HCT116 (cell line): ENCODE measurements at regions not wholly inside any gene's neighbourhood (a gene's known extent, or its start where the extent isn't known, plus 50 kb on each side); places are given as distances from the start of the nearest gene placed in this dataset.

Source experiments
- ATAC-seq: fragments of 200-7000 bp; cut with Tn5 transposase; 2 replicates; pipeline ENCODE4 v1.9.1; 2020; ENCODE audit warnings: mild to moderate bottlenecking, moderate library complexity
- BruUV-seq: library from RNA; stranded (reverse); fragments of 400-500 nt; replicated peaks from 2 replicates; lab custom pipeline; 2021; lab: Mats Ljungman, UMichigan
- CTCF ChIA-PET: fragments of 300-600 bp; sonication (Branson Sonifier 250); formaldehyde crosslinking; loops from one replicate; lab custom pipeline; 2021; ENCODE audit warnings: antibody characterized with exemption; lab: Charles Lee
- POLR2A ChIA-PET: fragments of 300-600, 350-600 bp; sonication (Branson Sonifier 250); formaldehyde crosslinking; loops from one replicate; lab custom pipeline; 2021; ENCODE audit warnings: antibody characterized with exemption; lab: Charles Lee
- RAD21 ChIA-PET, 2 experiments: fragments of 300-600 bp; sonication (Branson Sonifier 250); formaldehyde crosslinking; loops; one replicate each; lab custom pipeline; 2023; ENCODE audit warnings: low total read pairs in 2 of 2; ENCODE audit not compliant: uncharacterized antibody in 2 of 2, unreplicated experiment in 2 of 2, low non-redundant PET in 1 of 2; lab: Charles Lee
- DNase-seq: peaks from one replicate; pipeline ENCODE4 v3.0.0-alpha.2; 2010; ENCODE audit warnings: low read depth, low spot score
- H2AFZ ChIP-seq: fragments of 200-600 bp; shearing (Covaris generic), sonication (generic); 2 replicates; pipeline ENCODE4 v1.6.1; 2017; ENCODE audit warnings: low read depth, mixed run types, mixed read lengths, antibody characterized with exemption, low read length; ENCODE audit not compliant: poor library complexity, severe bottlenecking
- H3K27ac ChIP-seq: 2 replicates; pipeline ENCODE4 v1.5.1; 2012; ENCODE audit warnings: low read depth, low read length
- H3K27me3 ChIP-seq: fragments of 200-600 bp; sonication (generic); 2 replicates; pipeline ENCODE4 v1.6.1; 2016; ENCODE audit warnings: mixed run types, low read length, mixed read lengths; ENCODE audit not compliant: insufficient read depth
- H3K36me3 ChIP-seq, 2 experiments: fragments of 200-500 bp in 1 of 2; fragments of 200-600 bp in 1 of 2; sonication (Bioruptor generic) in 1 of 2; sonication (generic) in 1 of 2; 2 replicates each; pipeline versions ENCODE4 v1.5.1 to v1.6.1; 2014 to 2016; ENCODE audit warnings: low read length in 2 of 2, inconsistent platforms in 1 of 2, mixed read lengths in 1 of 2, mixed run types in 1 of 2; ENCODE audit not compliant: insufficient read depth in 2 of 2, control insufficient read depth in 1 of 2
- H3K4me1 ChIP-seq, 2 experiments: fragments of 200-600 bp in 1 of 2; sonication (generic) in 1 of 2; 2 replicates each; pipeline versions ENCODE4 v1.5.1 to v1.6.1; 2012 to 2017; ENCODE audit warnings: low read length in 2 of 2, inconsistent platforms in 1 of 2, mild to moderate bottlenecking in 1 of 2, mixed read lengths in 1 of 2, mixed run types in 1 of 2, moderate library complexity in 1 of 2; ENCODE audit not compliant: insufficient read depth in 2 of 2, control insufficient read depth in 1 of 2
- H3K4me2 ChIP-seq: fragments of 200-600 bp; sonication (generic); 2 replicates; pipeline ENCODE4 v1.6.1; 2017; ENCODE audit warnings: mixed run types, low read length, mixed read lengths
- H3K4me3 ChIP-seq, 2 experiments: fragments of 200-600 bp in 1 of 2; sonication (generic) in 1 of 2; replicated peaks in 1 of 2; 2 replicates each; pipeline ENCODE4 v1.5.1; 2011 to 2016; ENCODE audit warnings: low read length in 2 of 2, control low read depth in 1 of 2, low read depth in 1 of 2, mild to moderate bottlenecking in 1 of 2, mixed read lengths in 1 of 2, mixed run types in 1 of 2
- H3K79me2 ChIP-seq: fragments of 200-600 bp; sonication (generic); 2 replicates; pipeline ENCODE4 v1.6.1; 2017; ENCODE audit warnings: mild to moderate bottlenecking, mixed run types, low read length, moderate library complexity, mixed read lengths; ENCODE audit not compliant: insufficient read depth
- H3K9ac ChIP-seq: fragments of 200-600 bp; sonication (generic); 2 replicates; pipeline ENCODE4 v1.6.1; 2016; ENCODE audit warnings: low read length, mixed read lengths
- H3K9me2 ChIP-seq: fragments of 200-600 bp; sonication (generic), shearing (Covaris generic); 2 replicates; pipeline ENCODE4 v1.6.1; 2017; ENCODE audit warnings: mixed run types, mild to moderate bottlenecking, moderate library complexity; ENCODE audit not compliant: insufficient read depth
- H3K9me3 ChIP-seq, 2 experiments: fragments of 200-500 bp in 1 of 2; fragments of 200-600 bp in 1 of 2; sonication (Bioruptor generic) in 1 of 2; sonication (generic) in 1 of 2; 2 replicates each; pipeline ENCODE4 v1.6.1; 2014 to 2017; ENCODE audit warnings: low read length in 2 of 2, mixed read lengths in 2 of 2, inconsistent platforms in 1 of 2, low read depth in 1 of 2, mild to moderate bottlenecking in 1 of 2, mixed run types in 1 of 2, moderate library complexity in 1 of 2; ENCODE audit not compliant: control insufficient read depth in 1 of 2, insufficient read depth in 1 of 2
- H4K20me1 ChIP-seq: fragments of 200-600 bp; sonication (generic), shearing (Covaris generic); 2 replicates; pipeline ENCODE4 v1.6.1; 2017; ENCODE audit warnings: mixed run types, mild to moderate bottlenecking, moderate library complexity; ENCODE audit not compliant: insufficient read depth
- ATF3 ChIP-seq: IDR thresholded peaks from 2 replicates; pipeline ENCODE4 v1.6.1; 2012
- EGR1 ChIP-seq: IDR thresholded peaks from 2 replicates; pipeline ENCODE4 v1.6.1; 2012; ENCODE audit warnings: low read depth
- FOSL1 ChIP-seq: IDR thresholded peaks from 2 replicates; pipeline ENCODE4 v1.6.1; 2012; ENCODE audit warnings: low read depth
- RAD21 ChIP-seq: IDR thresholded peaks from 2 replicates; pipeline ENCODE4 v1.6.1; 2012; ENCODE audit warnings: low read depth, mild to moderate bottlenecking
- REST ChIP-seq: IDR thresholded peaks from 2 replicates; pipeline ENCODE4 v1.6.1; 2012; ENCODE audit warnings: low read depth
- SP1 ChIP-seq: IDR thresholded peaks from 2 replicates; pipeline ENCODE4 v1.6.1; 2012; ENCODE audit warnings: low read depth
- YY1 ChIP-seq: IDR thresholded peaks from 2 replicates; pipeline ENCODE4 v1.6.1; 2011; ENCODE audit warnings: low read length, low read depth, moderate library complexity, mild to moderate bottlenecking; ENCODE audit not compliant: insufficient replicate concordance; ENCODE audit errors: extremely low read depth
- ZBTB33 ChIP-seq: IDR thresholded peaks from 2 replicates; pipeline ENCODE4 v1.6.1; 2011; ENCODE audit warnings: mild to moderate bottlenecking, low read length, moderate library complexity; ENCODE audit not compliant: insufficient replicate concordance; ENCODE audit errors: extremely low read depth
- intact Hi-C: fragments of 100-400 bp; cut with micrococcal nuclease; formaldehyde crosslinking; loops from 2 replicates; pipeline ENCODE4 v1.10.0; 2022

- no TSS peak for BruUV-seq
- H4K20me1 ChIP-seq = no peaks in the 10 kb centered on the region
- no peaks in the 10 kb centered on the region for H3K36me3 ChIP-seq
- no peak overlapping the region for H3K4me3 ChIP-seq
- TF ChIP-seq RAD21 = no peak
- no peak for TF ChIP-seq YY1
- no peak for TF ChIP-seq REST
- no peak for TF ChIP-seq SP1
- no peak for TF ChIP-seq EGR1
- TF ChIP-seq ZBTB33 = no peak
- TF ChIP-seq FOSL1 = no peak
- TF ChIP-seq ATF3 = no peak
- H3K27ac ChIP-seq = no peak overlapping the region
- intact Hi-C loops = no loop called here
- CTCF ChIA-PET = no interaction called here
- H3K9ac ChIP-seq = no peak overlapping the region
- H2AFZ ChIP-seq = no peak overlapping the region
- RAD21 ChIA-PET = no interaction called here
- H3K9me3 ChIP-seq = no peaks in the 10 kb centered on the region
- no peaks in the 10 kb centered on the region for H3K9me2 ChIP-seq
- H3K27me3 ChIP-seq = no peaks in the 10 kb centered on the region
- no peaks in the 10 kb centered on the region for H3K4me1 ChIP-seq
- DNase-seq (no peak), ATAC-seq (no peak)
- no peak overlapping the region for H3K4me2 ChIP-seq
- no peaks in the 10 kb centered on the region for H3K79me2 ChIP-seq
- POLR2A ChIA-PET = no interaction called here
Measured at GRCh38 chr2:187263675-187264560, 184.1 kb downstream of the CALCRL start.
